GM12872 (cell line): ENCODE measurements at regions not wholly inside any gene's neighbourhood (a gene's known extent, or its start where the extent isn't known, plus 50 kb on each side); places are given as distances from the start of the nearest gene placed in this dataset.
A peak's percentile ranks its signal among the peaks of the same experiment; 100 is the strongest.

Experiments
- TF ChIP-seq, protein P1 (sequence below): IDR thresholded peaks from 3 replicates; pipeline ENCODE4 v1.5.1; 2011; ENCODE audit warnings: low read depth, mild to moderate bottlenecking, low read length, moderate library complexity; ENCODE audit not compliant: insufficient read depth

GRCh38 chr15:46997501-46997900 is 719.8 kb upstream of the SEMA6D start:
- TF ChIP-seq, protein P1, sequence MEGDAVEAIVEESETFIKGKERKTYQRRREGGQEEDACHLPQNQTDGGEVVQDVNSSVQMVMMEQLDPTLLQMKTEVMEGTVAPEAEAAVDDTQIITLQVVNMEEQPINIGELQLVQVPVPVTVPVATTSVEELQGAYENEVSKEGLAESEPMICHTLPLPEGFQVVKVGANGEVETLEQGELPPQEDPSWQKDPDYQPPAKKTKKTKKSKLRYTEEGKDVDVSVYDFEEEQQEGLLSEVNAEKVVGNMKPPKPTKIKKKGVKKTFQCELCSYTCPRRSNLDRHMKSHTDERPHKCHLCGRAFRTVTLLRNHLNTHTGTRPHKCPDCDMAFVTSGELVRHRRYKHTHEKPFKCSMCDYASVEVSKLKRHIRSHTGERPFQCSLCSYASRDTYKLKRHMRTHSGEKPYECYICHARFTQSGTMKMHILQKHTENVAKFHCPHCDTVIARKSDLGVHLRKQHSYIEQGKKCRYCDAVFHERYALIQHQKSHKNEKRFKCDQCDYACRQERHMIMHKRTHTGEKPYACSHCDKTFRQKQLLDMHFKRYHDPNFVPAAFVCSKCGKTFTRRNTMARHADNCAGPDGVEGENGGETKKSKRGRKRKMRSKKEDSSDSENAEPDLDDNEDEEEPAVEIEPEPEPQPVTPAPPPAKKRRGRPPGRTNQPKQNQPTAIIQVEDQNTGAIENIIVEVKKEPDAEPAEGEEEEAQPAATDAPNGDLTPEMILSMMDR = no peak

- TF ChIP-seq, protein P1 = no peak
Observed at GRCh38 chr15:47003568-47003967, 713.7 kb upstream of the SEMA6D start.

DNA sequence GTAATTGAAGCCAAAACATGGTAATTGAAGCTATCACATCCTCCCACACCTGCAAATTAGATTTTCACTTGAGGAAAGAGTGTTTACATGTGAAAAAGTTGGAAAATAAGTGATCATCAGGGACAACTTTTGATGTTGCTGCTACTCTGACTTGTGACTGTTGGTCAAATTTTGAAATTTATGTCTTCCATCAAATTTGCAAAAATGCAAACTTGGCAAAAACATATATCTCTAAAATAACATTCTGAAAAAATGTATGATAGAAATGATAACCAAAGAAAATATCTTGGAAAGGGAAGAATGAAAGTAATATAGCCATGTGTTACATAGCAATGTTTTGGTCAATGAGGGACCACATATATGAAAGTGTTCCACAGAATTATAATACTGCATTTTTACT is 703.9 kb upstream of the SEMA6D start:
- TF ChIP-seq, protein P1 = no peak

GRCh38 chr15:47027322-47027946 is 689.9 kb upstream of the SEMA6D start:
- TF ChIP-seq, protein P1 = 0 out of 3 replicates have a peak, but pooled peaks have one; percentile 8

GRCh38 chr15:47035475-47036406 is 681.6 kb upstream of the SEMA6D start:
- TF ChIP-seq, protein P1 = no peak

DNA sequence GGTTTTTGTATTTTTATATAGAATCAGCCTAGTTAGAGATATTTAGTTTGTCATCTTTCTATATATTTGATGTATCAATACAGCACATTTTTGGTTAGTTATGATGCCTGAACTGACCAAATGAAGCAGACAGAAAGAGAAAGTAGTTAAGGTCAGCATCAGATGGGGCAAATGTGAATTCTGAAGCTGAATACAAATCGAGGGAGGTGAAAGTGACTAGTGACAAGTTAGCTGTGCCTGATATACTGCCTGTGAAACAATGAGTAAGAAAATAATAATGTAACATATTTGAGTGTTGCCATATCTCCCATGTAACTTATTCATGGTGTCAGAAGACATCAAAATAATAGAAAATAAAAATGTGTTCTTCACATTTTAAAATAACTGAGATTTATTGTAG is 680.3 kb upstream of the SEMA6D start:
- TF ChIP-seq, protein P1 = no peak

DNA sequence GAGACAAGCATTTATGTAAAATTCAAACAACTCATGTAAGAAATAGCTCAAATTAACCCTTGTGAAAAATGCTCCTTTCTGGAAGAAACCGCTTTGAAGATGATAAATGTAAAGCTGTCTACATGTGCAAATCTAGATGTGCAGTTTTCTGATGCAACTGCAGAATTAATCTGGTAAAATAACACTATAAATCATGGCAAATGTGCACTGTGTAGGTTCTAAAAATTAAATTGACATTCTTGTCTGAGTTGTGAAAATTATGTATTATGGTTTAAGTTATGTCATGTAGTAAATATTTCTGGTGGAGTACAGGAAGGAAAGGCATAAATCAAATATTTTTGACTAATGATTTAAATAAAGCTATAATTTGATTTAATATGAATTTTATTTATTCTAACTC is 678.1 kb upstream of the SEMA6D start:
- TF ChIP-seq, protein P1 = no peak
